Gastrocnemius medialis (tissue), 4 donors: ENCODE measurements at regions not wholly inside any gene's neighbourhood (a gene's known extent, or its start where the extent isn't known, plus 50 kb on each side); places are given as distances from the start of the nearest gene placed in this dataset.

Experiments used
- ATAC-seq, 2 donors: fragments of 150-250 bp; one replicate each; pipeline ENCODE4 v1.9.1; 2016
- DNase-seq, 2 donors: peaks; one replicate each; pipeline ENCODE4 v3.0.0-alpha.2; 2019
- H3K27ac ChIP-seq, 4 donors: fragments of 200-600 bp; sonication (generic); 1 replicate in 1 of 4; 2 replicates in 3 of 4; pipeline ENCODE4 v1.5.1; 2016 to 2018; ENCODE audit warnings: mild to moderate bottlenecking in 2 of 4, moderate library complexity in 1 of 4
- H3K27me3 ChIP-seq, 3 donors: fragments of 200-600 bp; sonication (generic) in 2 of 3; 1 replicate in 1 of 3; 2 replicates in 2 of 3; pipeline versions ENCODE4 v1.5.1 to v1.6.0; 2016 to 2019; ENCODE audit warnings: mild to moderate bottlenecking in 1 of 3, moderate library complexity in 1 of 3
- H3K36me3 ChIP-seq, 2 donors: fragments of 200-600 bp; sonication (generic) in 1 of 2; one replicate each; pipeline ENCODE4 v1.5.1; 2017 to 2018
- H3K4me1 ChIP-seq, 2 donors: fragments of 200-600 bp; sonication (generic) in 1 of 2; one replicate each; pipeline ENCODE4 v1.5.1; 2016 to 2017; ENCODE audit warnings: mild to moderate bottlenecking in 2 of 2
- H3K4me3 ChIP-seq, 4 donors: fragments of 200-600 bp; sonication (generic) in 3 of 4; 1 replicate in 1 of 4; 2 replicates in 3 of 4; pipeline ENCODE4 v1.5.1; 2016 to 2019; ENCODE audit warnings: mild to moderate bottlenecking in 2 of 4
- H3K9me3 ChIP-seq, 3 donors: fragments of 200-600 bp; sonication (generic) in 2 of 3; 1 replicate in 1 of 3; 2 replicates in 2 of 3; pipeline ENCODE4 v1.5.1; 2016 to 2019
- CTCF ChIP-seq, 5 experiments: fragments of 450-650 bp in 3 of 5; fragments of 200-600 bp in 2 of 5; sonication (generic) in 2 of 5; IDR thresholded peaks in 4 of 5; conservative IDR thresholded peaks in 1 of 5; 1 replicate in 4 of 5; 2 replicates in 1 of 5; pipeline ENCODE4 v1.5.1; 2016 to 2019; ENCODE audit warnings: antibody characterized with exemption in 5 of 5, mild to moderate bottlenecking in 3 of 5, moderate library complexity in 3 of 5
- POLR2A ChIP-seq, 2 donors: fragments of 450-650 bp; IDR thresholded peaks; one replicate each; pipeline ENCODE4 v1.6.1; 2017; ENCODE audit warnings: antibody characterized with exemption in 2 of 2, mild to moderate bottlenecking in 2 of 2, moderate library complexity in 2 of 2
- in situ Hi-C, 4 donors: fragments of 200-750 bp; cut with MboI; loops; one replicate each; pipeline versions ENCODE4 v1.15.0 to v1.8.0; 2017; ENCODE audit warnings: low sequenced_read_pairs in 4 of 4
- intact Hi-C: fragments of 100-400 bp; cut with DNase I; formaldehyde crosslinking; loops from one replicate; pipeline ENCODE4 v1.15.1; 2023; ENCODE audit warnings: low total_unique reads

GRCh38 chr1:184907500-184907899, 66.8 kb downstream of the NIBAN1 start:
- no peak for ATAC-seq
- H3K4me3 ChIP-seq, result no peak overlapping the region
- in situ Hi-C loops (no loop called here), intact Hi-C loops (no loop called here)
- H3K36me3 ChIP-seq, result no peaks in the 10 kb centered on the region
- no peak for DNase-seq
- TF ChIP-seq POLR2A (IDR thresholded peaks at IDR 0.05) (no peak), CTCF (IDR thresholded peaks at IDR 0.05 in 4 of 5, conservative IDR thresholded peaks at IDR 0.05 in 1 of 5) (no peak)
- no peaks in the 10 kb centered on the region for H3K27me3 ChIP-seq
- peaks cover 11 to 39% of the 10 kb centered on the region in 2 donors for H3K4me1 ChIP-seq
- H3K9me3 ChIP-seq, result no peaks in the 10 kb centered on the region
- H3K27ac ChIP-seq, result no peak overlapping the region

GRCh38 chr1:184906761-184907160, 67.5 kb downstream of the NIBAN1 start:
- TF ChIP-seq POLR2A (IDR thresholded peaks at IDR 0.05) (no peak), CTCF (IDR thresholded peaks at IDR 0.05 in 4 of 5, conservative IDR thresholded peaks at IDR 0.05 in 1 of 5) (no peak)
- intact Hi-C loops (no loop called here), in situ Hi-C loops (no loop called here)
- H3K4me1 ChIP-seq, result peaks cover 11 to 39% of the 10 kb centered on the region in 2 donors
- H3K4me3 ChIP-seq, result no peak overlapping the region
- H3K27me3 ChIP-seq, result no peaks in the 10 kb centered on the region
- peak overlapping the region in 1 of 4 donors; percentile 15 for H3K27ac ChIP-seq
- DNase-seq (no peak), ATAC-seq (no peak)
- no peaks in the 10 kb centered on the region for H3K9me3 ChIP-seq
- no peaks in the 10 kb centered on the region for H3K36me3 ChIP-seq

- no peaks in the 10 kb centered on the region for H3K36me3 ChIP-seq
- no peaks in the 10 kb centered on the region for H3K9me3 ChIP-seq
- H3K4me1 ChIP-seq, result peaks cover 11 to 35% of the 10 kb centered on the region in 2 donors
- in situ Hi-C loops, result no loop called here
- DNase-seq, result no peak
- intact Hi-C loops, result no loop called here
- H3K27ac ChIP-seq, result no peak overlapping the region
- H3K4me3 ChIP-seq, result no peak overlapping the region
- ATAC-seq, result no peak
- TF ChIP-seq POLR2A (IDR thresholded peaks at IDR 0.05) (no peak), CTCF (IDR thresholded peaks at IDR 0.05 in 4 of 5, conservative IDR thresholded peaks at IDR 0.05 in 1 of 5) (no peak)
- no peaks in the 10 kb centered on the region for H3K27me3 ChIP-seq
Observed at GRCh38 chr1:184905601-184906322, 68.5 kb downstream of the NIBAN1 start.

- H3K36me3 ChIP-seq, result no peaks in the 10 kb centered on the region
- intact Hi-C loops (no loop called here), in situ Hi-C loops (no loop called here)
- H3K9me3 ChIP-seq, result no peaks in the 10 kb centered on the region
- no peak overlapping the region for H3K27ac ChIP-seq
- ATAC-seq (no peak), DNase-seq (no peak)
- peaks cover 0 to 17% of the 10 kb centered on the region in 2 donors for H3K4me1 ChIP-seq
- no peaks in the 10 kb centered on the region for H3K27me3 ChIP-seq
- H3K4me3 ChIP-seq, result no peak overlapping the region
- TF ChIP-seq POLR2A (IDR thresholded peaks at IDR 0.05), result no peak
- no peak for TF ChIP-seq CTCF (IDR thresholded peaks at IDR 0.05 in 4 of 5, conservative IDR thresholded peaks at IDR 0.05 in 1 of 5)
Observed at GRCh38 chr1:184903111-184903692, 71.1 kb downstream of the NIBAN1 start.
